RWPE1 (cell line): ENCODE measurements at regions not wholly inside any gene's neighbourhood (a gene's known extent, or its start where the extent isn't known, plus 50 kb on each side); places are given as distances from the start of the nearest gene placed in this dataset.

Source experiments
- CTCF ChIA-PET: fragments of 350-600 bp; sonication (Branson Sonifier 250); formaldehyde crosslinking; extraction: SDS; loops from one replicate; lab custom pipeline; 2021; lab: Yijun Ruan, JAX
- POLR2A ChIA-PET: fragments of 400-600 bp; formaldehyde crosslinking; extraction: SDS; loops from one replicate; lab custom pipeline; 2020; ENCODE audit warnings: antibody characterized with exemption; ENCODE audit not compliant: low non-redundant PET; lab: Yijun Ruan, JAX
- DNase-seq: peaks from one replicate; pipeline ENCODE4 v3.0.0; 2012; ENCODE audit warnings: low spot score
- H3K27ac ChIP-seq: fragments of 450-650 bp; 2 replicates; pipeline ENCODE4 v1.5.1; 2017
- TF ChIP-seq, protein P1 (sequence below): fragments of 450-650 bp; conservative IDR thresholded peaks from 2 replicates; pipeline ENCODE4 v1.5.1; 2017; ENCODE audit warnings: low read depth, mild to moderate bottlenecking

DNA sequence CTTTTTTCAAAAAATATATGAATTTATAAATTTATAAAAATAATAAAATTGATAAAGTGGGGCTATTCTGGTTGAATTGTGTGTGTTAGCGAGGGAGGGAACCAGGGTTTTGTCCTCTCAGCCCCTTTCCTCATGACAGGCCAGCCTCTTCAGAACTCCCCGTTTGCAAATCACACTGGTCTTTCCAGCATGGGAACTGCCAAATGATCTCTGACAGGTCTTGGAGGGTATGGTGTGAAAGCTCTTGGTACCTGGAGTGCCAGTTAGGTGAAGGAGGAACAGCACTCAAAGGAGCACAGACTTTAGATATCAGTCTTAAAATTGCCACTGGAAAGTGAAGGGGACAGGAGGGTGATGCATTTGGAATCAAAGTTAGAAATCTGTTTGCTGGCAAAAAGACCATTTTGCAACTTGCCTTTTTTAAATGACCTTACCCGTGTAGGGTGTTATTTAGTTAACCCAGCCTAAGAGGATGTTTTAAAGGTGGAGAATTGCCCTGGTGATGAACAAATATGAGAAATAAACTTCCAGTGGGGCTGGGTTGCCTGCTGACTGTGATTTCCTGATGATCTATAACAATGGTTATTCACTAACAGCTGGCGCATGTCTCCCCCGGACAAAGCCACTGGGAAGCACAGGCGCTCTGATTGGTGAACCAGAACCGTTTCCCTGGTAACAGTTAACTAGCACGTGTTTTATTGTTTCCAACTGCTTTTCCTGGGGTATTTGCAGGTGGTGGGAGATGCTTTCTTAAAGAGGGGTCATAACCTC, 85.3 kb upstream of the EFEMP1 start:
- CTCF ChIA-PET, result interaction anchor here (0.8 to 0.9 kb wide), 2 partner anchors 47 to 291 kb away, joined by 3 to 4 read pairs; no protein-coding TSS in a partner anchor
- DNase-seq, result peak; percentile 15
- no peak overlapping the region for H3K27ac ChIP-seq
- POLR2A ChIA-PET, result no interaction called here
- TF ChIP-seq, protein P1, sequence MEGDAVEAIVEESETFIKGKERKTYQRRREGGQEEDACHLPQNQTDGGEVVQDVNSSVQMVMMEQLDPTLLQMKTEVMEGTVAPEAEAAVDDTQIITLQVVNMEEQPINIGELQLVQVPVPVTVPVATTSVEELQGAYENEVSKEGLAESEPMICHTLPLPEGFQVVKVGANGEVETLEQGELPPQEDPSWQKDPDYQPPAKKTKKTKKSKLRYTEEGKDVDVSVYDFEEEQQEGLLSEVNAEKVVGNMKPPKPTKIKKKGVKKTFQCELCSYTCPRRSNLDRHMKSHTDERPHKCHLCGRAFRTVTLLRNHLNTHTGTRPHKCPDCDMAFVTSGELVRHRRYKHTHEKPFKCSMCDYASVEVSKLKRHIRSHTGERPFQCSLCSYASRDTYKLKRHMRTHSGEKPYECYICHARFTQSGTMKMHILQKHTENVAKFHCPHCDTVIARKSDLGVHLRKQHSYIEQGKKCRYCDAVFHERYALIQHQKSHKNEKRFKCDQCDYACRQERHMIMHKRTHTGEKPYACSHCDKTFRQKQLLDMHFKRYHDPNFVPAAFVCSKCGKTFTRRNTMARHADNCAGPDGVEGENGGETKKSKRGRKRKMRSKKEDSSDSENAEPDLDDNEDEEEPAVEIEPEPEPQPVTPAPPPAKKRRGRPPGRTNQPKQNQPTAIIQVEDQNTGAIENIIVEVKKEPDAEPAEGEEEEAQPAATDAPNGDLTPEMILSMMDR, result no peak

DNA sequence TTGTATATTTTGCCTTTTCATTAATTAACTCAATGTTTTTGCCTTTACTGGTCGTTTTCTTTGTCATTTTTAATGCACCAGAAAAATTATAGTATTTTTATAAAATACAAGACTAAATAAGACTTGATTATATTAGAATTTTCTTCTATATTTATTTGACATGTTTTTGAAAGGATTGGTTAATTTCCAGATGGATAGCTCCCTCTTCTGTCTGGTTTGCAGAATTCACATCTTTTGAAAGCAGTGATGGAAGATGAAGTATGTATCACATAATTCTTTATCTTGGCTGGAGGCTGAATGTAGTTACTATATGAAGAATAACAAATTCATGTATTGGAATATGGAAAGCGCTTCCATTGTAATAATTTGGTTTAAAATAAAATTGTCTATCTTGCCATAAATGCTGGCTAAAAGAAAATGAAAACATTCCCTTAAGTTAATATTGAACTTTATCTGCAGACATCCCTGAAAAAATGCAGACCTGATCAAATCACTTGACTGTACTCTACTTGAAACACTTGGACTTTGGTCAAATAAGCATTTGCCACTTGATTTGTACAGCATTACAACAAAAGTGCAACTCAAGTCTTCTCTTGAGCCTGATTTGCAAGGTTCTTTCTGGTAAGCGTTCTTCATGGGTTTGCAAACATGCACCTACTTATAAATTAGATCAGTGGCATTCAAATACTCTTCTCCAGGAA, 86.3 kb upstream of the EFEMP1 start:
- POLR2A ChIA-PET, result no interaction called here
- CTCF ChIA-PET, result interaction anchor here (0.6 to 1.0 kb wide), 9 partner anchors 26 to 1081 kb away, joined by 3 to 4 read pairs (median 4); no protein-coding TSS in a partner anchor
- peak; percentile 41 for DNase-seq
- TF ChIP-seq, protein P1, result peak; percentile 75
- H3K27ac ChIP-seq, result no peak overlapping the region

DNA sequence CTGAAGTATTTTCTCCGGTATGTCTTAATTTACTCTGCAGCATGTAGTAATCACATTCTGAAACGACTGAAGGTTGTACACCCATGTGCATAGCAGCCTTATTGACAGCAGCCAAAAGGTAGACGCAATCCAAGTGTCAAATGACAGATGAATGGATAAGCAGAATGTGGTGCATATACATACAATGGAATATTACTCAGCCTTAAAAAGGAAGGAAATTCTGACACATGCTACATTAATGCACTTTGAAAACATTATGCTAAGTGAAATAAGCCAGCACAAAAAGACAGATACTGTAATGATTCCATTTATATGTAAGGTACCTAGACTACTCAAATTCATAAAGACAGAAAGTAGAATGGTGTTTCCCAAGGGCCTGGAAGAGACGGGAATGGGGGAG, 88.0 kb upstream of the EFEMP1 start:
- H3K27ac ChIP-seq, result no peak overlapping the region
- DNase-seq, result no peak
- ChIA-PET POLR2A (no interaction called here), CTCF (interaction anchor here (0.6 kb wide), 2 partner anchors 66 to 109 kb away, joined by 3 to 4 read pairs; no protein-coding TSS in a partner anchor)
- TF ChIP-seq, protein P1, result no peak

- CTCF ChIA-PET, result interaction anchor here (0.6 kb wide), 1 partner anchor 109 kb away, joined by 3 read pairs; no protein-coding TSS in a partner anchor
- POLR2A ChIA-PET, result no interaction called here
- no peak overlapping the region for H3K27ac ChIP-seq
- TF ChIP-seq, protein P1, result no peak
- no peak for DNase-seq
Observed at GRCh38 chr2:56012221-56012765, 88.7 kb upstream of the EFEMP1 start.

GRCh38 chr2:56013475-56013874, 89.9 kb upstream of the EFEMP1 start:
- ChIA-PET POLR2A (no interaction called here), CTCF (interaction anchor here (0.7 to 0.9 kb wide), 3 partner anchors 90 to 286 kb away, joined by 4 to 6 read pairs (median 4); partner anchors contain the start of gene EFEMP1)
- TF ChIP-seq, protein P1, result no peak
- no peak overlapping the region for H3K27ac ChIP-seq
- no peak for DNase-seq

GRCh38 chr2:56014046-56014730, 90.6 kb upstream of the EFEMP1 start:
- TF ChIP-seq, protein P1, result no peak

More at GRCh38 chr2:56014046-56014730, 90.6 kb upstream of the EFEMP1 start:
- POLR2A ChIA-PET, result no interaction called here
- no peak overlapping the region for H3K27ac ChIP-seq
- CTCF ChIA-PET, result interaction anchor here (0.9 kb wide), 1 partner anchor 91 kb away, joined by 4 read pairs; the partner anchor contains the start of gene EFEMP1
- DNase-seq, result no peak
